ENCODE measurements at regions not wholly inside any gene's neighbourhood (a gene's known extent, or its start where the extent isn't known, plus 50 kb on each side); places are given as distances from the start of the nearest gene placed in this dataset.

DNA sequence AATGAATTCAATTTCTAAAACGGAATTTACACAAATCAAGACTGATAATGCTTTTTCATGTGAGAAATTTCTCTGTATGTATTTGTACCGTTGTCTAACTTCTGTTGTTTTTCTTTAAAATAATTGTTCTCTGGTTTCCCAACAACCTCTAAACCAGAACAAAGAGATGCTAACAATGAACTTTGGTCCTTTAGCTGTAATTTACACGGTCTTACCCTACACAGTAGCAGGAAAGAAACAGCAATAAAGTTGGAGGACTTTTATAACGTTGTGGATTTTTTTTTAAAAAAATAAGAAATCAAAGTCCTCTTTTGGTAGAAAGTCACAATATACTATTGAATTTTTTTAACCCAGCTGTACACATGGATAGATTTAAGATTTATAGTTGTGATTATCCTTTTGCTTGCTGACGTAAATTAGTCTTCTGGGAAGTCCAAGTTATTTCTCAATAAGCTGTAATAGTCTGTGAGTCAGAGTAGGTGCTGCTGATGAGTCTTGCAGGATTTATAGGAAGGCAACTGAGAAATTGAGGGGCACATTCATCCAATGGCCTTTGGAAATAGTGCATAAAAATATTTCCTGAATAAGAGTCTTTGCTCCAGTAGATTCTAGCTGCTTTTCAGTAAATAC is 76.8 kb upstream of the PCSK1 start:
- H3K4me3 ChIP-seq (ENCODE audit: low read depth, low read length) = no peak overlapping the region
- TF ChIP-seq, protein P1, sequence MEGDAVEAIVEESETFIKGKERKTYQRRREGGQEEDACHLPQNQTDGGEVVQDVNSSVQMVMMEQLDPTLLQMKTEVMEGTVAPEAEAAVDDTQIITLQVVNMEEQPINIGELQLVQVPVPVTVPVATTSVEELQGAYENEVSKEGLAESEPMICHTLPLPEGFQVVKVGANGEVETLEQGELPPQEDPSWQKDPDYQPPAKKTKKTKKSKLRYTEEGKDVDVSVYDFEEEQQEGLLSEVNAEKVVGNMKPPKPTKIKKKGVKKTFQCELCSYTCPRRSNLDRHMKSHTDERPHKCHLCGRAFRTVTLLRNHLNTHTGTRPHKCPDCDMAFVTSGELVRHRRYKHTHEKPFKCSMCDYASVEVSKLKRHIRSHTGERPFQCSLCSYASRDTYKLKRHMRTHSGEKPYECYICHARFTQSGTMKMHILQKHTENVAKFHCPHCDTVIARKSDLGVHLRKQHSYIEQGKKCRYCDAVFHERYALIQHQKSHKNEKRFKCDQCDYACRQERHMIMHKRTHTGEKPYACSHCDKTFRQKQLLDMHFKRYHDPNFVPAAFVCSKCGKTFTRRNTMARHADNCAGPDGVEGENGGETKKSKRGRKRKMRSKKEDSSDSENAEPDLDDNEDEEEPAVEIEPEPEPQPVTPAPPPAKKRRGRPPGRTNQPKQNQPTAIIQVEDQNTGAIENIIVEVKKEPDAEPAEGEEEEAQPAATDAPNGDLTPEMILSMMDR (IDR thresholded peaks at IDR 0.05; ENCODE audit: insufficient read depth, low read length, missing control alignments) = no peak
- CTCF ChIA-PET = no interaction called here
- DNase-seq (ENCODE audit: low read depth, low spot score) = peak; percentile 92
- POLR2A ChIA-PET = interaction anchor here (1.1 kb wide), 1 partner anchor 138 kb away, joined by 3 read pairs; no protein-coding TSS in a partner anchor

DNA sequence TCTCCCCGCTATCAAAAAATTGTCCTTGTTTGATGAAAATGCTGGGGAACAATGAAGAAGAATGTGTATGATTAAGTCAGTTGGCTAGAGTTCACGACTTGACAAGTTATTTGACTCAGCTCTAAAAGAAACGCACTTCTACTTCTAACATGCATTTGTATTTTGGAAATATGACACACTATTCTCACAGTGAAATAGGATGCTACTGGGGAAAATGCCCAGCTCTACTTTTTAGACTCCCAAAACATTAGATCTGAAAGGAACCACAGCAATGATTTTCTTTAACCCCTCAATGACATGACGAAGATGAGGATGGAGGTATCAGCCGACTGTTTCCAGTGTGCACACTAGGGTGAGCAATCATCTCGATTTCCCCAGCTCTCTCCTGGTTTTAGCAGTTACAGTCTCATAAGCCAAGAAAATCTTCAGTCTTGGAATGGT is 83.6 kb upstream of the PCSK1 start:
- DNase-seq (ENCODE audit: low read depth, low spot score) = no peak
- ChIA-PET POLR2A (interaction anchor here (0.7 kb wide), 1 partner anchor 14 kb away, joined by 3 read pairs; no protein-coding TSS in a partner anchor), CTCF (no interaction called here)
- TF ChIP-seq, protein P1 (IDR thresholded peaks at IDR 0.05; ENCODE audit: insufficient read depth, low read length, missing control alignments) = no peak
- no peak overlapping the region for H3K4me3 ChIP-seq (ENCODE audit: low read depth, low read length)

DNA sequence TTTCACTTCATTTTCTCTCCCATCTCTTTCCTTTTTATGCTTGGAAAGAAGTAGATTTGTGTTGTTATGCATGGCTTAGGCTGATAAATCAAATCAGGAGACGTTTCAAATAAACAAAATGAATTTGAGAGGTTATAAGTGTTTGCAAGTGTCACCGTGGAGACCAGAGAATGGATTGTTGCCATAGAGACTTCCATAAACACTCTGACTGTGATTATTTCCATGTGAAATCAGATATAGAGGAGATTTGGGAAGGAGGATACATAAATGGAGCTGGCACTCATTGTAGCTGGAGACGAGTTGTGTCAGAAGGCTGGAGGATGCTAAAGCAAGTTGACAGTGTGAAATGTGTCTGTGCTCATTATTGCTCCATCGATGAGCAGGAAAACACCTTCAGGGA is 84.2 kb upstream of the PCSK1 start:
- TF ChIP-seq, protein P1 (IDR thresholded peaks at IDR 0.05; ENCODE audit: insufficient read depth, low read length, missing control alignments) = no peak
- no peak overlapping the region for H3K4me3 ChIP-seq (ENCODE audit: low read depth, low read length)
- POLR2A ChIA-PET = interaction anchor here (0.7 kb wide), 1 partner anchor 14 kb away, joined by 3 read pairs; no protein-coding TSS in a partner anchor
- CTCF ChIA-PET = no interaction called here
- no peak for DNase-seq (ENCODE audit: low read depth, low spot score)

DNA sequence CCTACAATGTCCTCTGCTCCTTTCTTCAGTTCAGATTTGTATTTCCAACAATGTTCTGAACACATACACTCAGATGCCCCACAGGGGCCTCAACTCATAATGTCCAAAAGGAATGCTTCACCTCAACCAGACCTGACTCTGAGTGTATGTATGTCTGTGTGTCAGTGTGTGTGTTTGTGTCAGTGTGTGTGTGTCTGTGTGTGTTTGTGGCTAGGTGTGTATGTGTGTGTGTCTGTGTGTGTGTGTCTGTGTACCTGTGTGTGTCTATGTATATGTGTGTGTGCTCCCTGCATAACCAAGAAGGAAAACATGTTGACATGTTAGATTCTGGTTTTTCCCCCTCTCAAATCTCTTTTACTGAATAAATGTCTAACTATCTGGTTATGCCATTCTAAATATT is 87.3 kb upstream of the PCSK1 start:
- DNase-seq (ENCODE audit: low read depth, low spot score) = no peak
- CTCF ChIA-PET = no interaction called here
- H3K4me3 ChIP-seq (ENCODE audit: low read depth, low read length) = no peak overlapping the region
- TF ChIP-seq, protein P1 (IDR thresholded peaks at IDR 0.05; ENCODE audit: insufficient read depth, low read length, missing control alignments) = no peak
- POLR2A ChIA-PET = no interaction called here

DNA sequence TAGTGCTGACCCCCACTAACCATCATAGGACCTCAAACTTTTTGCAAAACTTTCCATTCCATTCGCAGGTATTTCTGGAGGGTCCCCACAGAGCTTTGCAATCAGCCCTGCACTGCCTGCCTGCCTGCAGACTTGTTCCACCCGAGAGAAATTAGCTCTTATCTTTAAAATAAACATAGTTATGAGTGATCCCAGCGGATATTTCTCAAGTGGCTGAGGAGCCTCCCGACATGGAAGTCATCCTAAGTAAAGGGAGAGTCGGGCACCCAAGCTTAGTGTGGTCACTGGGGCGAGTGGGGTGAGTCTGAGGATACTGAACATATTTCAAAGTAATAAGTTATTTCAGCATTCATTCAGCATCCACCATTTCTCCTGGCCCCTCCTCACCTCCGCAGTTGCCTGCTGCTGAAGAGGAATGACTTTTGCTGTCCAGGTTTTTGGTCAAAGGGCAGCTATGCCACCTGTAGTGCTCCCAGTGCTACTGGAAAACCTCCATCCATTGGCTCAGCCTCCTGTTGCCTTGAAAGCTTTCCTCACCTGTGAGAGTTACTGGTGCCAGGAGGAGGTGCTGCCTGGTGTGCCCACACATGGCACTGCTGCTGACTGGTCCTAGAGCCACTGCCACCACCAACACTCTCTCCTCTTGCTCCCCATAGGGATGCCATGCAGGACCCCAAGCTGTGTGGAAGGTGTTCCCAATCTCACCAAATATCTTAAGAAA is 89.7 kb upstream of the PCSK1 start:
- DNase-seq (ENCODE audit: low read depth, low spot score) = no peak
- ChIA-PET POLR2A (no interaction called here), CTCF (interaction anchor here (1.1 kb wide), 1 partner anchor 24 kb away, joined by 3 read pairs; no protein-coding TSS in a partner anchor)
- no peak overlapping the region for H3K4me3 ChIP-seq (ENCODE audit: low read depth, low read length)
- TF ChIP-seq, protein P1 (IDR thresholded peaks at IDR 0.05; ENCODE audit: insufficient read depth, low read length, missing control alignments) = no peak

Data from AG04449 (cell line).